ENCODE measurements at regions not wholly inside any gene's neighbourhood (a gene's known extent, or its start where the extent isn't known, plus 50 kb on each side); places are given as distances from the start of the nearest gene placed in this dataset.
"Not testable (repeated sequence)": the region's sequence is repeated elsewhere in the genome, so short reads cannot be mapped to it uniquely, and the experiment has no call there.

- DNase-seq: no peak
Measured at GRCh38 chr5:120252839-120253238, 211.3 kb upstream of the PRR16 start.

GRCh38 chr5:120254385-120254784 is 209.7 kb upstream of the PRR16 start:
- no peak for DNase-seq

- DNase-seq: no peak
Measured at GRCh38 chr5:120255214-120255613, 208.9 kb upstream of the PRR16 start.

GRCh38 chr5:120256376-120256775 is 207.7 kb upstream of the PRR16 start:
- no peak for DNase-seq

- no peak for DNase-seq
Measured at GRCh38 chr5:120257358-120257971, 206.6 kb upstream of the PRR16 start.

GRCh38 chr5:120258123-120258522 is 206.0 kb upstream of the PRR16 start:
- no peak for DNase-seq

- no peak for DNase-seq
Measured at GRCh38 chr5:120260651-120261050, 203.4 kb upstream of the PRR16 start.

- DNase-seq: no peak
Measured at GRCh38 chr5:120270498-120270897, 193.6 kb upstream of the PRR16 start.

GRCh38 chr5:120293796-120294195 is 170.3 kb upstream of the PRR16 start:
- no peak for DNase-seq

GRCh38 chr5:120297616-120298015 is 166.5 kb upstream of the PRR16 start:
- no peak for DNase-seq

GRCh38 chr5:120298981-120299380 is 165.1 kb upstream of the PRR16 start:
- no peak for DNase-seq

GRCh38 chr5:120304663-120305062 is 159.4 kb upstream of the PRR16 start:
- no peak for DNase-seq

- no peak for DNase-seq
Measured at GRCh38 chr5:120306303-120306702, 157.8 kb upstream of the PRR16 start.

GRCh38 chr5:120314191-120314590 is 149.9 kb upstream of the PRR16 start:
- no peak for DNase-seq

- DNase-seq: no peak
Measured at GRCh38 chr5:120320626-120321025, 143.5 kb upstream of the PRR16 start.

GRCh38 chr5:120326651-120327050 is 137.4 kb upstream of the PRR16 start:
- DNase-seq: no peak

- DNase-seq: no peak
Measured at GRCh38 chr5:120327180-120327579, 136.9 kb upstream of the PRR16 start.

- no peak for DNase-seq
Measured at GRCh38 chr5:120329095-120329494, 135.0 kb upstream of the PRR16 start.

GRCh38 chr5:120330558-120330957 is 133.5 kb upstream of the PRR16 start:
- no peak for DNase-seq

GRCh38 chr5:120344181-120344580 is 119.9 kb upstream of the PRR16 start:
- no peak for DNase-seq

GRCh38 chr5:120345947-120346346 is 118.2 kb upstream of the PRR16 start:
- no peak for DNase-seq

- DNase-seq: not testable (repeated sequence)
Measured at GRCh38 chr5:120351071-120351470, 113.0 kb upstream of the PRR16 start.

- no peak for DNase-seq
Measured at GRCh38 chr5:120354126-120354525, 110.0 kb upstream of the PRR16 start.

- DNase-seq: no peak
Measured at GRCh38 chr5:120358949-120359348, 105.2 kb upstream of the PRR16 start.

- DNase-seq: no peak
Measured at GRCh38 chr5:120361941-120362340, 102.2 kb upstream of the PRR16 start.

GRCh38 chr5:120362426-120362825 is 101.7 kb upstream of the PRR16 start:
- no peak for DNase-seq

All from stimulated activated CD4-positive, alpha-beta T cell treated with anti-CD3 and anti-CD28 coated beads, Interleukin-15, amount 100 ng/mL, for 24 hours (primary cell).